GM19099 (cell line): ENCODE measurements at regions not wholly inside any gene's neighbourhood (a gene's known extent, or its start where the extent isn't known, plus 50 kb on each side); places are given as distances from the start of the nearest gene placed in this dataset.

Source experiments
- POLR2A ChIP-seq: IDR thresholded peaks from 3 replicates; pipeline ENCODE4 v1.6.1; 2011; ENCODE audit warnings: low read depth; ENCODE audit not compliant: insufficient read length; ENCODE audit errors: extremely low read depth

DNA sequence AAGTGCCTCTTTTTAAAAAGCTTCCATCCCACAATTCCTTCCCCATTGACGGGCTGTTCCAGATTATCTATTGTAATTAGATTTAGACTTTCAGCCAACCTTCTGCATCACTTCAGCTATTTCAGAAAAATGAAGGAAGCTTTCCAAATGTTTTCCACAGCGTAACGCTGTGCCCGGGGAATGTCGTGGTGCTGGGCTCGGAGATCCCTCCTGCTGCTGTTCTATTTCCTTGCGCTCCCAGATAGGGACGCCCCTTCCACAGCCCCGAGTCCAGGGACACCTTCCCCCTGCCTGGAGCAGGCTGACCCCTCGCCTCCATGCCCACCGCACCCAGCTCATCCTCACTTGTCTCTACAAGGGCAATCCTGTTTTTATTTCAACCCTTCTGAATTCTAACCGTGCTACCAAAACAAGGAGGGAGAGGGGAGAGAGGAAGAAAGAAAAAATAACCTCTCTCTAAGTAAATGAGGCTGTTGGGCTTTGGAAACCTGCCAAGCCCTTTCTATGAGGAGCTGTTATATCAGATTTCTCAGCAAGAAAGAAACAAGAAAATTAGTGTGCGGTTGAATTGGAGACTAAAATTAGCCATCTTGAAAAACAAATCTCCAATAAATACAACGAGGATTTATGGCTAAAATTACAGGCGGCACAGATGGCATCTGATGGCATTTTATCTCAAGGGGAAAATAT, 366.9 kb downstream of the BRD1 start:
- no peak for TF ChIP-seq POLR2A

DNA sequence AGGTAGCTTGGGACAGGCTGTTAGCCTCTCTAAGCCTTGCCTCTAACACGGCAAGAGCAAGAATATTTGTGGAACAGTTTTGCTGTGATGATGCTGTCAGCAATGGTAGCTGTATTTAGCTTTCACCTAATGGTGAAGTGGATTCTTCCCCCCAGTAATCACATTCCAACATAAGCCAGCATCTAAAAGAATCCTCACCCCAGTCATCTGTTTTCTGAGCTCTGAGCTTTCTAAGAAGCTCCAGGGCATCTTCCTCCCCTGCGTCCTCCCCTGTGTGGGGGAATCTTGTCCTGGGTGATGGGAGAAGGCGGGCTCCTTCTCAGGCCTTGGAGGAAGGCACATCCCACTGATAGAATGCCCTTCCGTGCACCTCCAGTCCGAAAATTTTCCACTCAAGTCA, 367.6 kb downstream of the BRD1 start:
- TF ChIP-seq POLR2A: no peak

DNA sequence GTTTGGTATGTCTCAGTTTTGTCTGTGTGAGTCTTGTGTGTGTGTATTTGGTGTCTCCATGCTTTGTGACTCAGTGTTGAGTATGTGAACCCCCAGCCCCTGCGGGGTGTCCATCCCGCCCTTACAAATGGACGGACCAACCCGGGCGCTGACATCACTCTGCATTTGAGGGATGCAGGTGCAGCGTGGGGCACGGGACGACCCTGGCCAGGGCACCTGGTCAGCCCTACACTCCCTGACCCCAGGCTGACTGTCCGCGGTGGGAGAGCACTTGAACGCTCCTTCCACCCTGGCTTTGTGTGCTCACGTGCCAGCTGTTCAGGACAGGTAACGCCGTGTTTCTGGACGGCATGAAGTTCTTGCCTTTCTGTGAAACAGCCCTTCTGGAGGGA, 369.0 kb downstream of the BRD1 start:
- TF ChIP-seq POLR2A: no peak

DNA sequence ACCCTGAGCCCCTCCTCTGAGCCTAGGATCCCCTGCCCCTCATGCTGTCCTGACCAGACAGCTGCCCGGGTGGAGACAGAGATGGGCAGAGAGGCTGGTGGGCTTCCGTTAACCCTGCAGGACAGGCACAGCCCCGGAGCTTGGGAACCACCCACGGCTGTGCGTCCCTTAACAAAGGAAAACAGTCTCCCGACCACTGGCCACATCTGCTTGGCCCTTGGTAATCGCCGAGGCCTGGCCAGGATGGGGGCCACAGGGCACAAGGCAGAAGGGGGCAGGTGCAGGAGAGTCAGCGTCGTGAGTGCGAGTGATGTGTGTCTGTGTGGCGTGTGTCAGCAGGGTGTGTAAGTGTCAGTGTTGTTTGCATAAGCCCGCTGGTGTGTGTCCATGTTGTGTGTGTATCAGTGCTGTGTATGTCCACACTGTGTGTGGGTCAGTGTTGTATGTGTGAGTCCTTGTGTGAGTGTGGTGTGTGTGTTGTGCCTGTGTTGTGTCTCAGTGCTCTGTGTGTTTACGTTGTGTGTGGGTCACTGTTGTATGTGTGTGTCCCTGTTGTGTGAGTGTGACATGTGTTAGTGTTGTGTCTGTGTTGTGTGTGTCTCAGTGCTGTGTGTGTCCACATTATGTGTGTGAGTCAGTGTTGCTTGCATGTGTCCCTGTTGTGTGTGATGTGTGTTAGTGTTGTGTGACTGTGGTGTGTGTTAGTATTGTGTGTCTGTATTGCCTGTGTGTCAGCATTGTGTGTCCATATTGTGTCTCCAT, 369.5 kb downstream of the BRD1 start:
- no peak for TF ChIP-seq POLR2A

DNA sequence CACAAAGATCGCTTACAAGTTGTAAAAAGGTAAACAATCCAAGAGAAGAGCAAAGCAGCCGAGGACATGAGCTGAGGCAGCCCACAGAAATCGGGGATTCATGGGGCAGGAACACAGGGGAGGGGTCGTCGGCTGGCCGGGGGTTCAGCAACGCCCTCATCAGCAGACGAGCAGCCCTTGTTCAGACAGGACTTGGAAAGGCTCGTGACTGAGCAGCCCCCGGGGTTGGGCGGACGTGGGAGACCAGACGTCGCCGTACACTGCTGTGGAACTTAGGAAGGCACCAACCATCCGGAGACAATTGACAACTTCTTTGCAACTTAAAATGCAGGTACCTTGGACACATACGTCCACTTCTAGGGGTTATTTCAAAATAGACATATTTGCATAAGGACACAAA, 370.5 kb downstream of the BRD1 start:
- no peak for TF ChIP-seq POLR2A

DNA sequence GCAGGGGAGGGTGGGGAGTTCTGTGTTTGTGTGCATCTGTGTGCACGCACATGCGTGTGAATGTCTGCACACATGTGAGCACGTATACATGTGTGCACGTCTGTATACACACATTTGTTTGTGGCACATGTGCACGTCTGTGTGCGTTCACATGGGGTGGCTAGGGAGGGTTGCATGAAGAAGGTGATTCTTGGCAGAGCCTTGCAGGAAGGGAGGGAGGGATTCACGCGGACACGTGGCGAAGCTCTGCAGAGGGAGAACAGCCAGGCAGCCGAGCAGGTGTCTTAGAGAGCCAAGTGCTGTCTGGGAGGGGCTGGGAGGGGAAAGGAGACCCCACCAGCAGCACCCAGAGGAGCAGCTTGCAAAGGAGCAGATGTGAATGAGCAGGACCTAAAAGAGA, 372.1 kb downstream of the BRD1 start:
- TF ChIP-seq POLR2A: no peak

DNA sequence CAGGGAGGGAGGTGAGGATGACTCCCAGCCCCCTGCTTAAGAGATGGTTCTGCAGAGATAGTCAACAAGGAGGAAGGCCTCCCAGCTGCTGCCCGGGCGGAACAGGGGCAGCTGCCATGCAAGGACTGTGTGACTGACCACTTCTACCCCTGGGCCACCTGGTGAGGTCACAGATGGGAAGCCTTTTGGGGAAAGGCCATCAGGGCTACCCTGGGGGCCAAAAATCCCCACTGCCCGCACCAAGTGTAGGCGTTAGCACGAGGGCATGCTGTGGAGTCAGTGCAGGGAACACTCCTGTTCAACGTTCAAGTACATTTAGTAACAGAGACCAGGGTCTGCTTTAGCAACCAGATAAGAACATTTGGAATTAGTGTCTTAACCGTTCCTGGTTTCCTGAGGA, 372.9 kb downstream of the BRD1 start:
- no peak for TF ChIP-seq POLR2A

DNA sequence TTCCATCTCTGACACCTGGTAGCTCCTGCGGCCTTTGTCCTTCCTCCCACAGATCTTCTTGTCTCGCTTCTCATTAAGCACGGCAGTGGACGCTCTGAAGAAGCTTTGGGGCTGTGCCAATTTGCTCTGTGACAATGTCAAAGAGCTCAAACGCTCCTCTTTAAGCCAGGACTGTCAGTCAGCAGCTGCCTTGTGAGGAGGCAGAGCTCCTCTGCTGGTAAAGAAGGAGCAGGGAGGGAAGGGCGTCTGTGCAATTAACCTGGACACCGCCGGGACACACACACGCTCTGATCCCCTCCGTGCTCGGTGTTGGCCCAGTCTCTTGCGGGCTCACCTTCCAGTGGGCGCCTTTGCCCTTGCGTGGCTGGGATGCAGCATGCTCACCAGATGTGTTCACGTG, 373.9 kb downstream of the BRD1 start:
- TF ChIP-seq POLR2A: no peak

DNA sequence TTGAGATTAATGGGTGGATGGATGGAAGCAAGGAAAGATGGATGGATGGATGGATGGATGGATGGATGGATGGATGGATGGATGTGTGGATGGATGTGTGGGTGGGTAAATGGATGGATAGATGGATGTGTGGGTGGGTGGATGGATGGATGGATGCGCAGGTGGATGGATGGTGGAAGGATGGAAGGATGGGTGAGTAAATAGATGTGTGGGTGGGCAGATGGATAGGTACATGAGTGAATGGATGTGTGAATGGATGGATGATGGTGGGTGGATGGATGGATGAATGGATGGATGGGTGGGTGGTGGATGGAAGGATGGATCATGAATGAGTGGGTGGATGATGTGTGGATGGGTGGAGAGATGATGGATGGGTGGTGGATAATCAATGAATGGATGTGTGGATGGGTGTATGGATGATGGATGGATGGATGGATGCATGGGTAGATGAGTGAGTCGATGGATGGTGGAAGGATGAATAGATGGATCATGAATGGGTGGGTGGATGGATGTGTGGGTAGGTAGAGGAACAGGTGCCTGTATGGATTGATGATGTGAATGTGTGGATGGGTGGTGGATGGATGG, 375.2 kb downstream of the BRD1 start:
- TF ChIP-seq POLR2A: no peak

DNA sequence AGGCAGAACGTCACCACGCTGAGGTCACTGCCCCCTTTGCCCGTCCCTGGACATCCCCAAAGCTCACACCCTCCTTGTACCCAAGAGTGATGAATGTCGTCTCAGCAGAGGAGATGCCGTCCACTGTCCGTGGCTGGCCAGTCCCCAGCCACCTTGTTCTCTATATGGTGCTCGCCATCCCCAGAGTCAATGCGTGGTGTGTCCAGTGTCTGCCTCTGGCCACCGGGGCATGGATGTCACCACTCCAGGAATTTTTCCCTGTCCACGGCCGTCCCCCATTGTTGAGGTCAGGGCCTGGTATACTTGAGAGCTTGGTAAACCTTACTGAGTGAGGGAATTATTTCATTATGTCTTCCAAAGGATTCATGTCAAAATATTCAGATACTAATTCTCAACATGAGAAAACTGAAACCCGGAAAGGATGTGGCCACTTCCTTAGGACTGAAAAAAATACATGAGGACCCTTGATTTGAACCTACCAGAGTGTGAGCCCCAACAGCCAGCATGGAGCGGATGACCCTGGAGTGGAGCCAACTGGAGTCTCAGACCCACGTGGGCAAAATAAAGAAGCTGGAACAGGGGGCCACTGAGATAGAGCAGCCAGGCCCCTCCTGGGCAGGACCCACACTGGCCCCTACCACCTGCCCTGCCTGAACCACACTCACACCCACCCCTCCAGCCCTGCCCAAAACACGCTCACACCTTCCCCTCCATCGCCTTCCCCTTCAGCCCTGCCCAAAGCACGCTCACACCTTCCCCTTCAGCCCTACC, 376.4 kb downstream of the BRD1 start:
- no peak for TF ChIP-seq POLR2A

DNA sequence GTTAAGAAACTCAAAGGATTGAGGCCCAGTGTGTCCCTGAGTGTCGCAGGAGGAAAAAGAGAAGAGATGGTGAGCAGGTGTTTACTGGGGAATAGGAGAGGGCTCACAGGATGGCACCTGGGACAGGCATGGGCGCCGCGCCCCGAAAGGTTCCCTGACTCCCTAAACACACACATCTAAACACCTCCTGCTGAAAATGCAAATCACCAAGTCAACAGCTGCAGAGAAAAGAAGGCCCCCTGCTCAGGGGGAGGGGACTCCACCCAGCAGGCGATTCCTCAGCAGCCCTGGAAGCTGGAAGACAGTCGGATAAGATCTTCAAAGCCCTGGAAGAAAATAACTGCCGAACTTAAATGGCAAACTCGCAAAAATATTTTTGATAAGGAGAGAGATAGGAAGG, 377.2 kb downstream of the BRD1 start:
- TF ChIP-seq POLR2A: no peak

DNA sequence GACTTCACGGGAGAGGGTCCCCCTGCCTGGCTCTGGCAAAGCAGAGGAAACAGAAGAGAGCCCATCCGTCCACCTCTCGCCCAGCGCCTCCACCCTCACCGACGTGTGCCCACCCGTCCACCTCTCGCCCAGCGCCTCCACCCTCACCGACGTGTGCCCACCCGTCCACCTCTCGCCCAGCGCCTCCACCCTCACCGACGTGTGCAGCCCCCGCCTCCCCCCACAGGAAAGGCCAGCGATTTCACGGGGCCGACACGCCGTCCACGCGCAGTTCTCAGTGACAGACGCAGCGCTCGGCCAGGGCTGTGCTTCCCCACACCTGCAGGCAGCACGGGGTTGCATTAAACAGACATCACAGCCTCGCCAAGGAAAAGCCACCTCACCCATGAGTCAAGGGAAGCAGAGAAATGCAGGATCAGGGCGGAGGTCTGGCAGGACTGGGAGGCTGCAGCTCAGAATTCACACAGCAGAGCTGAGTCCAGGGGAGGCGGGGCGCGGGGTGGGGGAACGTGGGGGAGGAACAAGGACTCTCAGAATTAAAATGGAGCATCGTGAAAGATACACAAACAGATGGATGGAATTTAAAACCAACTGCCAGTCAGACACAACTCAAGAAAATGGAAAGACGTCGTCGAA, 377.7 kb downstream of the BRD1 start:
- TF ChIP-seq POLR2A: no peak

DNA sequence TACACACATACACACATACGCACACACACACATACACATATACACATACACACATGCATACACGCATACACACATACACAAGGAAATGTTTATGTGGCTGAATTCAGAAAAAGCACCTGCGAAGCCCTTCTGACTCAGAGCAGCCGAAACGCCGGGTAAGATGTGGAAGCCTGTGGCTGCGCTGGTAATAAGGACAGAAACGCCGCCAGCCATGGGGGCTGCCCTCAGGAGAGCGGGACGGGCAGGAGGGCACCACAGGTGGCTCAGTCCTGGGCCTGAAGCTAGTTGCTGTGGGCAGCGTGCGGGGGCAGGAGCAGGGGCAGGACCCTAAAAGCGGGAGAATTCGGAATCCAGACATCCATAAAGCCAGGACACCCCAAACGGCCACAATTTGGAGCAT, 378.3 kb downstream of the BRD1 start:
- no peak for TF ChIP-seq POLR2A

DNA sequence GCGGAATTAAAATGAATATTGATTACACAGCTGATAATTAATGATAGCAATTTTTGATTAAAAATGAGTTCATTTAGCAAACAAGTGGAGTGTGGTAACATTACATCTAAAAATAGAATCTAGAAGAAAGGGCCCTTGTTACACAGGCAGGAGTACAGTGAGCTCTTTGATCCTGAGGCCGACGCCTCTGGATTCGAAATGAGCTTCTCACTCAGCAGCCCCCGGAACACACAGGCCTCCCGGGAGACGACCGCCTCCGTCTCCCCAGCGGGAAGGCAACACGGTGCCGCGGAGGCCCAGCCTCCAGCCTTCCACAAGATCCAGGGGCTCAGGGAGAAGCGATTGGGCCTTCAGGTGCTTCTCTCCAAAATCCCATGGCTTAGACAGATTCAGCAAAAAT, 379.1 kb downstream of the BRD1 start:
- TF ChIP-seq POLR2A: no peak

DNA sequence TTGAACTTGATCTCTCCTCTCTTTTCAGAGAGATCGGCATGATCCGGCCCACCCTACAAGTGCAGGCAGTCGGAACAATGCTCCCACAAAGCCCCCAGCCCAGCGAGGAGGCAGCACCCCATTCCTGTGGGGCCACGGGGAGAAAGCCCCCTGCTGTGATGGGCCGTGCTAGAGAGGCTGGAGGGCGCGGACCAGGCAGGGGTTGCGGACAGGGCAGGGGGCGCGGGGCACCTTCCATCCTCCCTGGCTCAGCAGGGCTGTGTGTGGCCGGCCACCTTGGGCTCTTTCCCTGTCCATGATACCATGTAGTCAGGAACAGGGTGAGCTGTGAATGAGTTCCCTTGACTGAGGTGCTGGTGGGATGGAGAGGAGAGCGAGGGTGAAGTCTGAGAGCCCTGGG, 379.8 kb downstream of the BRD1 start:
- no peak for TF ChIP-seq POLR2A
